Limb (tissue), 2 donors: ENCODE measurements at regions not wholly inside any gene's neighbourhood (a gene's known extent, or its start where the extent isn't known, plus 50 kb on each side); places are given as distances from the start of the nearest gene placed in this dataset.

Experiments
- DNase-seq, 2 donors: peaks; one replicate each; pipeline ENCODE4 v3.0.0-alpha.2; 2016; ENCODE audit errors: extremely low spot score in 2 of 2

GRCh38 chr14:82536566-82536965 is 1002.9 kb upstream of the SEL1L start:
- DNase-seq = no peak

- no peak for DNase-seq
These were observed 1004.2 kb upstream of the SEL1L start for GRCh38 chr14:82537831-82538230.

- no peak for DNase-seq
These were observed 1012.7 kb upstream of the SEL1L start for GRCh38 chr14:82546401-82546800.

- no peak for DNase-seq
These were observed 1015.8 kb upstream of the SEL1L start for GRCh38 chr14:82549306-82549990.

- DNase-seq = no peak
These were observed 1029.2 kb upstream of the SEL1L start for GRCh38 chr14:82562881-82563280.

GRCh38 chr14:82565825-82566224 is 1032.2 kb upstream of the SEL1L start:
- DNase-seq = no peak

- no peak for DNase-seq
These were observed 1053.6 kb upstream of the SEL1L start for GRCh38 chr14:82587226-82587625.

GRCh38 chr14:82595466-82595865 is 1061.8 kb upstream of the SEL1L start:
- DNase-seq = no peak

- DNase-seq = no peak
These were observed 1069.1 kb upstream of the SEL1L start for GRCh38 chr14:82602794-82603193.

GRCh38 chr14:82604819-82605218 is 1071.2 kb upstream of the SEL1L start:
- no peak for DNase-seq

- DNase-seq = no peak
These were observed 1088.3 kb upstream of the SEL1L start for GRCh38 chr14:82621881-82622450.

GRCh38 chr14:82626156-82627066 is 1092.8 kb upstream of the SEL1L start:
- DNase-seq = no peak

GRCh38 chr14:82635915-82636314 is 1102.3 kb upstream of the SEL1L start:
- DNase-seq = no peak

GRCh38 chr14:82636426-82636825 is 1102.8 kb upstream of the SEL1L start:
- no peak for DNase-seq

GRCh38 chr14:82641050-82641540 is 1107.4 kb upstream of the SEL1L start:
- DNase-seq = no peak

- peak in 1 of 2 donors; percentile 34 for DNase-seq
These were observed 1108.8 kb upstream of the SEL1L start for GRCh38 chr14:82642425-82642824.

- DNase-seq = no peak
These were observed 1113.6 kb upstream of the SEL1L start for GRCh38 chr14:82647088-82647810.

- DNase-seq = no peak
These were observed 1122.1 kb upstream of the SEL1L start for GRCh38 chr14:82655770-82656169.

GRCh38 chr14:82657186-82657675 is 1123.6 kb upstream of the SEL1L start:
- DNase-seq = peak in 1 of 2 donors; percentile 21

- no peak for DNase-seq
These were observed 1127.6 kb upstream of the SEL1L start for GRCh38 chr14:82661258-82661657.

GRCh38 chr14:82667006-82667405 is 1133.4 kb upstream of the SEL1L start:
- peak in 1 of 2 donors; percentile 75 for DNase-seq
